Ascending aorta (tissue), 2 donors: ENCODE measurements at regions not wholly inside any gene's neighbourhood (a gene's known extent, or its start where the extent isn't known, plus 50 kb on each side); places are given as distances from the start of the nearest gene placed in this dataset.

Experiments used
- DNase-seq, 2 donors: peaks; one replicate each; pipeline ENCODE4 v3.0.0-alpha.2; 2019; ENCODE audit warnings: low spot score in 2 of 2
- H3K27ac ChIP-seq, 2 donors: fragments of 200-600 bp; sonication (generic); one replicate each; pipeline ENCODE4 v1.5.1; 2016 to 2017; ENCODE audit warnings: mild to moderate bottlenecking in 1 of 2
- H3K27me3 ChIP-seq: fragments of 200-600 bp; sonication (generic); one replicate; pipeline ENCODE4 v1.5.1; 2017
- H3K36me3 ChIP-seq, 2 donors: fragments of 200-600 bp; sonication (generic); one replicate each; pipeline ENCODE4 v1.5.1; 2016
- H3K4me1 ChIP-seq, 2 donors: fragments of 200-600 bp; sonication (generic); one replicate each; pipeline ENCODE4 v1.5.1; 2016 to 2017; ENCODE audit warnings: mild to moderate bottlenecking in 1 of 2
- H3K4me3 ChIP-seq, 2 donors: fragments of 200-600 bp; sonication (generic); one replicate each; pipeline ENCODE4 v1.5.1; 2016 to 2017; ENCODE audit warnings: mild to moderate bottlenecking in 1 of 2
- H3K9me3 ChIP-seq, 2 donors: fragments of 200-600 bp; sonication (generic); one replicate each; pipeline ENCODE4 v1.5.1; 2016
- intact Hi-C: fragments of 100-400 bp; cut with DNase I; formaldehyde crosslinking; loops from one replicate; pipeline ENCODE4 v1.15.1; 2023
- TF ChIP-seq, protein P1 (sequence below), 3 experiments: fragments of 200-600 bp in 2 of 3; fragments of 450-650 bp in 1 of 3; sonication (generic) in 2 of 3; IDR thresholded peaks; one replicate each; pipeline ENCODE4 v1.5.1; 2016 to 2019; ENCODE audit warnings: antibody characterized with exemption in 3 of 3, mild to moderate bottlenecking in 1 of 3, moderate library complexity in 1 of 3

DNA sequence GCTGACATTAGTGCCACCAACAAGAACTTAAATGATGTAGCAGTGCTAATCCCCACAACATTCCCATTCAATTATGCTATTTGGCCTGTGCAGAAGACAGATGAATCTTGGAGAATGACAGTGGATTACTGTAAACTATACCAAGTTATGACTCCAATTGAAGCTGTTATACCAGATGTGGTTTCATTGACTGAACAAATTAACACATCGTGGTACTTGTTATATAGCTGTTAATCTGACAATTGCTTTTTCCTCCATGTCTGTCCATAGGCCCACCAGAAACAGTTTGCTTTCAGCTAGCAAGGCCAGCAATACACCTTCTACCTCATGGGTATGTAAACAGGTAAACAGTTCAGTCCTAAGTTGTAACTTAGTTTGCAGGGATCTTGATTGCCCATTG lies 101.1 kb downstream of the S1PR1 start:
- H3K4me3 ChIP-seq, result no peak overlapping the region
- H3K27ac ChIP-seq, result no peak overlapping the region
- no peaks in the 10 kb centered on the region for H3K27me3 ChIP-seq
- DNase-seq, result no peak
- intact Hi-C loops, result no loop called here
- no peaks in the 10 kb centered on the region for H3K9me3 ChIP-seq
- H3K36me3 ChIP-seq, result no peaks in the 10 kb centered on the region
- no peaks in the 10 kb centered on the region for H3K4me1 ChIP-seq
- TF ChIP-seq, protein P1, sequence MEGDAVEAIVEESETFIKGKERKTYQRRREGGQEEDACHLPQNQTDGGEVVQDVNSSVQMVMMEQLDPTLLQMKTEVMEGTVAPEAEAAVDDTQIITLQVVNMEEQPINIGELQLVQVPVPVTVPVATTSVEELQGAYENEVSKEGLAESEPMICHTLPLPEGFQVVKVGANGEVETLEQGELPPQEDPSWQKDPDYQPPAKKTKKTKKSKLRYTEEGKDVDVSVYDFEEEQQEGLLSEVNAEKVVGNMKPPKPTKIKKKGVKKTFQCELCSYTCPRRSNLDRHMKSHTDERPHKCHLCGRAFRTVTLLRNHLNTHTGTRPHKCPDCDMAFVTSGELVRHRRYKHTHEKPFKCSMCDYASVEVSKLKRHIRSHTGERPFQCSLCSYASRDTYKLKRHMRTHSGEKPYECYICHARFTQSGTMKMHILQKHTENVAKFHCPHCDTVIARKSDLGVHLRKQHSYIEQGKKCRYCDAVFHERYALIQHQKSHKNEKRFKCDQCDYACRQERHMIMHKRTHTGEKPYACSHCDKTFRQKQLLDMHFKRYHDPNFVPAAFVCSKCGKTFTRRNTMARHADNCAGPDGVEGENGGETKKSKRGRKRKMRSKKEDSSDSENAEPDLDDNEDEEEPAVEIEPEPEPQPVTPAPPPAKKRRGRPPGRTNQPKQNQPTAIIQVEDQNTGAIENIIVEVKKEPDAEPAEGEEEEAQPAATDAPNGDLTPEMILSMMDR (IDR thresholded peaks at IDR 0.05), result no peak

DNA sequence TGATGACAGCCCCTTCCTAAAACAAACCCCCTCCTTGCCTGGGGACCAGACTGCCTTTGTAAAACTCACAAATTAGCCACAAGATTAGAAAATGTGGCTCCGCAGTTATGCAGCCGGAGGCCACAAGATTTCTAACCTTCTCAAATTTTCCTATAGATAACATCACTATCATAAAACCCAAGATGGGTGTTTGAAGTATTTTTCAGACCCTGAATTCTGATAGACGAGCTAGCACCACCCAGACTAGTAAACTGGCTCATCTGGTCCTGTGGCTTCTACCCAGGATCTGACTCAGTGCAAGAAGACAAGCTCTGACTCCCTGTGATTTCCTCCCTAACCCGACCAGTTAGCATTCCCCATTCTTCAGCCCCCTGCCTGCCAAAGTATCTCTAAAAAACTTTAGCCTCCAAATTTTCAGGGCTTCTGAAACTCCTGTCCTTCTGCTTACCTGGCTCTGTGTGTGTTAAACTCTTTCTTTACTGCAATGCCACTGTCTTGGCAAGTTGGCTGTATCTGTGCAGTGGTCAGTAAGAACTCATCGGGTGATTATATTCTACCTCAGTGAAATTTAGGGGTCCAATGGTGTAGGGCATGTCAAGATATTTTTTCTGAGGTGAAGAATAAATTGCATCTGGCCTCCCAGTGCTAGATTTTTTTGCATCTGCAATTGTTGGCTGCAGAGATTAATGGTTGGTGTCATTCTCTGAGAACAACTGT lies 102.1 kb downstream of the S1PR1 start:
- H3K4me1 ChIP-seq, result no peaks in the 10 kb centered on the region
- intact Hi-C loops, result no loop called here
- H3K27ac ChIP-seq, result no peak overlapping the region
- no peaks in the 10 kb centered on the region for H3K27me3 ChIP-seq
- DNase-seq, result no peak
- TF ChIP-seq, protein P1 (IDR thresholded peaks at IDR 0.05), result no peak
- no peaks in the 10 kb centered on the region for H3K9me3 ChIP-seq
- no peaks in the 10 kb centered on the region for H3K36me3 ChIP-seq
- H3K4me3 ChIP-seq, result no peak overlapping the region

DNA sequence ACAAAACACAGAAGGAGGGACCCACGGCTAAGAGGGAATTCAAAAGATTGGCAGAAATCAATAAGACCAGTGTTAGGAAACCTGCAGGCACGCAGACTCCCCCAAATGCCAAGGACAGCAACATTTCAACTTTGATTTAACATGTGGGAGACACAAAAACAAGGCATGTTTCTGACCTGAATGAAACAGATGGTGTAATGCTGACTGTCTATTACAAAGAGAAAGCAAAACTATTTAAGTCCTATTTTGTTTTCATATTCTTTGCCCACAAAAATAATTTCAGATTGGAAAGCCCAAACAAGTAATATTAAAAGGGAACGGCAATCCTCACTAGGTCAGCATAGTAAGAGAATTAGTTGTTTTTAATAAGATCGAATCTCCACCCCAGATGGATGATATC lies 107.9 kb downstream of the S1PR1 start:
- Histone ChIP-seq H3K4me3 (no peak overlapping the region), H3K36me3 (no peaks in the 10 kb centered on the region), H3K27me3 (no peaks in the 10 kb centered on the region), H3K4me1 (no peaks in the 10 kb centered on the region), H3K27ac (no peak overlapping the region), H3K9me3 (no peaks in the 10 kb centered on the region)
- TF ChIP-seq, protein P1 (IDR thresholded peaks at IDR 0.05), result no peak
- intact Hi-C loops, result no loop called here
- DNase-seq, result no peak

DNA sequence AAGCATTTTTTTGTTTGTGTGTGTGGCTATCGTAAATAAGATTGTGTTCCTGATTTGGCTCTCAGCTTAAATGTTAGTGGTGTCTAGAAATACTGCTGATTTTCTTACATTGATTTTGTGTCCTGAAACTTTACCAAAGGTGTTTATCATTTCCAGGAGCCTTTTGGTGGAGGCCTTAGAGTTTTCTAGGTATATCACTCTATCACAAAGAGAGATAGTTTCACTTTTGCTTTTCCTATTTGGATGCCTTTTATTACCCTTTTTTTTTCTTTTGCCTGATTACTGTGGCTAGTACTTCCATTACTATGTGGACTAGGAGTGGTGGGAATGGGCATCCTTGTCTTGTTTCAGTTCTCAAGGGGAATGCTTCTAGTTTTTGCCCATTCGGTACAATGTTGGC lies 109.6 kb downstream of the S1PR1 start:
- DNase-seq, result no peak
- Histone ChIP-seq H3K4me3 (no peak overlapping the region), H3K27ac (no peak overlapping the region), H3K27me3 (no peaks in the 10 kb centered on the region), H3K4me1 (no peaks in the 10 kb centered on the region), H3K9me3 (no peaks in the 10 kb centered on the region), H3K36me3 (no peaks in the 10 kb centered on the region)
- TF ChIP-seq, protein P1 (IDR thresholded peaks at IDR 0.05), result no peak
- intact Hi-C loops, result no loop called here

DNA sequence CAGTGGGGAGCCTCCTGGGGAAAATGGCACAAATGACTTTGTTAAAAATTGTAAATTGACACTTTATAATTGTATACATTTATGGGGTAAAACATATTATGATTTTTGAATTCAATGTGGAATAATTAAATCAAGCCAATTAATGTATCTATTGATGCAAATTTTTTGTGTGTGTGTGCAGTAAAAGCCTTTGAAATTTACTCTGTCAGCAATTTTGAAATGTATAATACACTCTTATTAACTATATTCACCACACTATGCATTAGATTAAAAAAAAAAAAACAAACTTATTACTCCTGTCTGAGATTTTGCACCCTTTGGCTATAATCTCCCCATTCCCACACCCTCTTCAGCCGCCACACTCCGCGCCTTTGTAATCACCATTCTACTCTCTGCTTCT lies 119.2 kb downstream of the S1PR1 start:
- TF ChIP-seq, protein P1 (IDR thresholded peaks at IDR 0.05), result no peak
- Histone ChIP-seq H3K27me3 (no peaks in the 10 kb centered on the region), H3K4me1 (no peaks in the 10 kb centered on the region), H3K36me3 (no peaks in the 10 kb centered on the region), H3K9me3 (no peaks in the 10 kb centered on the region), H3K27ac (no peak overlapping the region), H3K4me3 (no peak overlapping the region)
- no peak for DNase-seq
- intact Hi-C loops, result no loop called here
